ENCODE measurements at regions not wholly inside any gene's neighbourhood (a gene's known extent, or its start where the extent isn't known, plus 50 kb on each side); places are given as distances from the start of the nearest gene placed in this dataset.

DNA sequence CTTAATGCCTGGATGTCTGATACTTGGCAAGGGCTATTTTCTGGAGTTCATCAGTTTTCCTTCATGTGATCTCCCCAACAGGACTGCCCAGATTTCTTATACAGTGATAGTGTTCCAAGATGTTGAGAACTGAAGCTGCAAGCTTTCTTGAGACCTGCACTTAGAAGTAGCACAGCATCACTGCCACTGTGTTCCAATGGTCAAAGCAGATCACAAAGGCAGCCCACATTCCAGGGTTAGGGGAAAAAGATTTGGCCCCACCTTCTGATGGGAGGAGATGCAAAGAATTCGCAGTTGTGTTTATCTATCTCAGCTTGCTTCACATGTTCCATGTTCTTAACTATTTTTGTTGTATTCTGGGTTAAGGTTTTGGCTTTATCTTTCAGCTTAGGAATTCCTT lies 78.2 kb downstream of the GPX5 start:
- TF ChIP-seq POLR2A (IDR thresholded peaks at IDR 0.05), result no peak
- TF ChIP-seq, protein P1, sequence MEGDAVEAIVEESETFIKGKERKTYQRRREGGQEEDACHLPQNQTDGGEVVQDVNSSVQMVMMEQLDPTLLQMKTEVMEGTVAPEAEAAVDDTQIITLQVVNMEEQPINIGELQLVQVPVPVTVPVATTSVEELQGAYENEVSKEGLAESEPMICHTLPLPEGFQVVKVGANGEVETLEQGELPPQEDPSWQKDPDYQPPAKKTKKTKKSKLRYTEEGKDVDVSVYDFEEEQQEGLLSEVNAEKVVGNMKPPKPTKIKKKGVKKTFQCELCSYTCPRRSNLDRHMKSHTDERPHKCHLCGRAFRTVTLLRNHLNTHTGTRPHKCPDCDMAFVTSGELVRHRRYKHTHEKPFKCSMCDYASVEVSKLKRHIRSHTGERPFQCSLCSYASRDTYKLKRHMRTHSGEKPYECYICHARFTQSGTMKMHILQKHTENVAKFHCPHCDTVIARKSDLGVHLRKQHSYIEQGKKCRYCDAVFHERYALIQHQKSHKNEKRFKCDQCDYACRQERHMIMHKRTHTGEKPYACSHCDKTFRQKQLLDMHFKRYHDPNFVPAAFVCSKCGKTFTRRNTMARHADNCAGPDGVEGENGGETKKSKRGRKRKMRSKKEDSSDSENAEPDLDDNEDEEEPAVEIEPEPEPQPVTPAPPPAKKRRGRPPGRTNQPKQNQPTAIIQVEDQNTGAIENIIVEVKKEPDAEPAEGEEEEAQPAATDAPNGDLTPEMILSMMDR (IDR thresholded peaks at IDR 0.05), result no peak
- Histone ChIP-seq H3K27ac (no peak overlapping the region), H3K36me3 (no peaks in the 10 kb centered on the region), H3K27me3 (peaks cover 0 to 7% of the 10 kb centered on the region in 2 donors), H3K4me1 (no peaks in the 10 kb centered on the region), H3K9me3 (no peaks in the 10 kb centered on the region), H3K4me3 (no peak overlapping the region)
- no peak for DNase-seq

DNA sequence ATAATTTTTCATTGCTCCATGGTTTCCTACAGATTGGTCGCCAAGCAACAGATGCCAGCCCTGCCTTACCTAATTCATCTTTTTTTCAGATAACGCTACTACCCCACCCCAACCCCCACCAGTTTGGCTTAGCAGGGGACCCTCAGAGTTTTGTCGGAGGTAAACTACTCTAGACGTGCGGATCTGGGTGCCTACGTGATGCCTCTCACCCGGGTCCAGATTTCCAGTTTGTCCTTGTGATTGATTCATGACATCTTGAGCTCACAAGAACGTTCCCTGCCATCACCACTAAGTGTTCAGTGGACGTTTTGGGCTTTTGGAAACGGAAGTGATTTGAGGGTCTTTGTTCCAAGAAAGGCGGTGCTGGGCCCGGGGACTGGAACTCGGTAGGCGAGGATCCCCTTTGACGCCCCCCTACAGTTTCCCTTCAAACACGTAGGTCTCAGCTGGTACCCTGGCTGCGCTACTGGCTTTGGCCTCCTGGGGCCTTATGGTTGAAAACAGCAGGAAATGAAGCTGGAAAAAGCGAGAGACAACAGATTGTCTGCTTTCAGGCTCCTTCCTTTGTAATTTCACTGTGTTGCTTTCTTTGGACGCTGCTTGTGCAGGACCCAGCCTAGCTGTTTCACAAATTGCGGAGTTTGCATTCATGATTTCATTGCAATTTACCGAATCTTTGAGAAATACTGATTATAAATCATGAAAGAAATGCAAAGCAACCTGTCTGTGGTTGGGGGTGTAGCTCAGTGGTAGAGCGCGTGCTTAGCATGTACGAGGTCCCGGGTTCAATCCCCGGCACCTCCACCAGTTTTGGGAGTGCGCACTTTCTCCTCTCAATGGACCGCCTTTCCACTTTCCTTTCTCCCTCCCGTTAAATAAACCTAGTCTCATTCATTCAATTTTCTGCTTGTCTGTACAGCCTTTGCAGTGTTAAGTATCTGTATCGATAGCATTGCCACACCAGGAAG lies 81.0 kb downstream of the GPX5 start:
- Histone ChIP-seq H3K4me3 (no peak overlapping the region), H3K27me3 (peaks cover 0 to 7% of the 10 kb centered on the region in 2 donors), H3K9me3 (no peaks in the 10 kb centered on the region), H3K4me1 (no peaks in the 10 kb centered on the region), H3K27ac (no peak overlapping the region), H3K36me3 (no peaks in the 10 kb centered on the region)
- TF ChIP-seq, protein P1 (IDR thresholded peaks at IDR 0.05), result no peak
- TF ChIP-seq POLR2A (IDR thresholded peaks at IDR 0.05), result no peak
- DNase-seq, result no peak

DNA sequence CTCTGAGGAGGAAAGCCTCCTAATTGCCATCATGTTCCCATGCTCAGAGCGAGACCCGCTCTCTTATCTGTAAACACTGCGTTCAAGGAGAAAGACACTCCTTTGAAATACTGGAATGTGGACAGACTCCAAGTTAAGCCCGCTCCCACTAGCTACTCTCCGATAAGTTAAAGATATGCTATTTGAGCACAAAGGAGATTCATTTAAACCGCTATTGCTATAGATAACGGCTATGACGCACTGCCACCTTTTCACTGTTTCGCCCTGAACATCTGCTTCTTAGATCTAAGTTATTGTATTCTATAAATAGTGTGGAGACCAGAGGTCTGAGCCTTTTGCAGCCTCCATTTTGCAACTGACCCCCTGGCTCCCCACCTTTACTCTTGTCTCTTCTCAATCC lies 82.3 kb downstream of the GPX5 start:
- peaks cover 0 to 7% of the 10 kb centered on the region in 2 donors for H3K27me3 ChIP-seq

DNA sequence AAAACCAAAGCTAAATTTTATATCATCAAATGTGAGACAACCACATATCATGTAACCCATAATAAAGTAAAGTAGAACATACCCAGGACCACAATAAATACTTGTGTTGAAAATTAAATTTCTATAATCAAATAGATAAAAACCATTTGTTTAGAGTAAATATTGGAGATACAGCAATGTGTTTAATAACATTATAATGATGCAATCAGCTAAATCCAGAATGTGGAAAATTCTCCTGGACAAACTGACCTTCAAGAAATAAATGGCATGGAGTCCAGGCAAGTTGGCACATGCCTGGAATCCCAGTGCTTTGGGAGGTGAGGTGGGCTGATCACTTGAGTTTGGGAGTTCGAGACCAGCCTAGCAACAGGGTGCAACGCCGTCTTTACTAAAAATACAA lies 84.0 kb downstream of the GPX5 start:
- peaks cover 0 to 7% of the 10 kb centered on the region in 2 donors for H3K27me3 ChIP-seq
- no peaks in the 10 kb centered on the region for H3K9me3 ChIP-seq
- DNase-seq, result no peak
- no peak overlapping the region for H3K4me3 ChIP-seq
- no peaks in the 10 kb centered on the region for H3K36me3 ChIP-seq
- no peak overlapping the region for H3K27ac ChIP-seq
- H3K4me1 ChIP-seq, result no peaks in the 10 kb centered on the region
- TF ChIP-seq, protein P1 (IDR thresholded peaks at IDR 0.05), result no peak
- no peak for TF ChIP-seq POLR2A (IDR thresholded peaks at IDR 0.05)

More for the DNA sequence above, 82.3 kb downstream of the GPX5 start:
- H3K36me3 ChIP-seq, result no peaks in the 10 kb centered on the region
- no peak for DNase-seq
- H3K27ac ChIP-seq, result no peak overlapping the region
- H3K9me3 ChIP-seq, result no peaks in the 10 kb centered on the region
- TF ChIP-seq POLR2A (IDR thresholded peaks at IDR 0.05), result no peak
- TF ChIP-seq, protein P1 (IDR thresholded peaks at IDR 0.05), result no peak
- H3K4me1 ChIP-seq, result no peaks in the 10 kb centered on the region
- H3K4me3 ChIP-seq, result no peak overlapping the region

DNA sequence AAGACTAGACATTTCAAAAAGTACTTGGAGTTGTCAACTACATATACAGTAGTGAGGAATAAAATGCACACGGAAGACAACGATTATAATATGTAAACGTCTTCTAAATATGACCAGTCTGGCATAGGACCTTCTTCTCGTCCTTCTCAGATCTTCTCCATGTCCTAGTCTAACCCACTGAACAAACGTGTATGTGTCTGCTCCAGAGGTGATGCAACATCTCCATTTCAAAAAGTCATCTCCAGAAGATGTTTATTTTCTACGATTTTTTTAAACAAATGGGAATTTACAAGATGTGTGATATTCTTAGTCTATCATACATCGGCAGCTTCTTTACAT lies 89.9 kb downstream of the GPX5 start:
- no peaks in the 10 kb centered on the region for H3K9me3 ChIP-seq
- H3K36me3 ChIP-seq, result no peaks in the 10 kb centered on the region
- H3K4me1 ChIP-seq, result no peaks in the 10 kb centered on the region
- no peak overlapping the region for H3K4me3 ChIP-seq
- DNase-seq, result no peak
- no peaks in the 10 kb centered on the region for H3K27me3 ChIP-seq
- TF ChIP-seq, protein P1 (IDR thresholded peaks at IDR 0.05), result no peak
- no peak for TF ChIP-seq POLR2A (IDR thresholded peaks at IDR 0.05)
- H3K27ac ChIP-seq, result no peak overlapping the region
